ENCODE measurements at regions not wholly inside any gene's neighbourhood (a gene's known extent, or its start where the extent isn't known, plus 50 kb on each side); places are given as distances from the start of the nearest gene placed in this dataset.

- TF ChIP-seq EZH2phosphoT487 (IDR thresholded peaks at IDR 0.05; ENCODE audit: low read depth, severe bottlenecking, unreplicated experiment): no peak
- no peak for TF ChIP-seq CTCF (IDR thresholded peaks at IDR 0.05; ENCODE audit: poor library complexity)
- TF ChIP-seq EZH2 (IDR thresholded peaks at IDR 0.05; ENCODE audit: borderline replicate concordance): no peak
These were observed 169.4 kb downstream of the TMEM200A start for GRCh38 chr6:130535242-130535641.
